ENCODE measurements at regions not wholly inside any gene's neighbourhood (a gene's known extent, or its start where the extent isn't known, plus 50 kb on each side); places are given as distances from the start of the nearest gene placed in this dataset.

DNA sequence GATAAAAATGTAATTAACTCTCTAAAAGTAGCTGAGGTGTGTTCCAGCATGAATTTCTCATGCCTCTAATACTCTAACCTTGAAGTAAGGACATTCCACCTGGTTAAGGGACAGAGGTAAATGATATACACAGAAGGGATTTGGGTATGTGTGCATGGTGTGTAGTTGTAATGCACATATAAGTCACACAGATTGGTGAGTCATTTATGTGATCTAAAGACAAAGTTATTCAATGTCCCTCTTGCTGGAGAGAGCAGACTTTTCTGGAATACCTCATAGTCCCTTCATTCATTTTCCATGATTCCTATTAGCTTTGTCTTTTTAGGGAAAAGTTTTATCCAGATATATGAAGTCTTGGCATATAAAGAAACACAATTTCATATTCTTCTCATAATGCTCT, 234.9 kb downstream of the SNAPC1 start:
- TF ChIP-seq, protein P1, sequence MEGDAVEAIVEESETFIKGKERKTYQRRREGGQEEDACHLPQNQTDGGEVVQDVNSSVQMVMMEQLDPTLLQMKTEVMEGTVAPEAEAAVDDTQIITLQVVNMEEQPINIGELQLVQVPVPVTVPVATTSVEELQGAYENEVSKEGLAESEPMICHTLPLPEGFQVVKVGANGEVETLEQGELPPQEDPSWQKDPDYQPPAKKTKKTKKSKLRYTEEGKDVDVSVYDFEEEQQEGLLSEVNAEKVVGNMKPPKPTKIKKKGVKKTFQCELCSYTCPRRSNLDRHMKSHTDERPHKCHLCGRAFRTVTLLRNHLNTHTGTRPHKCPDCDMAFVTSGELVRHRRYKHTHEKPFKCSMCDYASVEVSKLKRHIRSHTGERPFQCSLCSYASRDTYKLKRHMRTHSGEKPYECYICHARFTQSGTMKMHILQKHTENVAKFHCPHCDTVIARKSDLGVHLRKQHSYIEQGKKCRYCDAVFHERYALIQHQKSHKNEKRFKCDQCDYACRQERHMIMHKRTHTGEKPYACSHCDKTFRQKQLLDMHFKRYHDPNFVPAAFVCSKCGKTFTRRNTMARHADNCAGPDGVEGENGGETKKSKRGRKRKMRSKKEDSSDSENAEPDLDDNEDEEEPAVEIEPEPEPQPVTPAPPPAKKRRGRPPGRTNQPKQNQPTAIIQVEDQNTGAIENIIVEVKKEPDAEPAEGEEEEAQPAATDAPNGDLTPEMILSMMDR (conservative IDR thresholded peaks at IDR 0.05 in 1 of 2, IDR thresholded peaks at IDR 0.05 in 1 of 2; ENCODE audit: low read depth in 1 of 2, low read length in 2 of 2) = no peak
- no peak for TF ChIP-seq EZH2 (IDR thresholded peaks at IDR 0.05; ENCODE audit: low read length, missing control alignments)

Data from fibroblast of lung (primary cell).